Activated naive CD4-positive, alpha-beta T cell treated with anti-CD3 and anti-CD28 coated beads, Interleukin-2, amount 10 ng/mL, durations not matched to agents 7 days and 5 days (primary cell): ENCODE measurements at regions not wholly inside any gene's neighbourhood (a gene's known extent, or its start where the extent isn't known, plus 50 kb on each side); places are given as distances from the start of the nearest gene placed in this dataset.

Source experiments
- CTCF ChIA-PET: fragments of 350-600 bp; sonication (Branson Sonifier 250); formaldehyde crosslinking; loops from one replicate; lab custom pipeline; 2021; ENCODE audit warnings: antibody characterized with exemption; lab: Charles Lee
- DNase-seq: peaks from one replicate; pipeline ENCODE4 v3.0.0-alpha.2; 2020
- H3K27ac Mint-ChIP-seq: one replicate; pipeline ENCODE4 v1.8.0; 2021; ENCODE audit warnings: mild to moderate bottlenecking, moderate library complexity, mixed read lengths
- H3K27me3 Mint-ChIP-seq: one replicate; pipeline ENCODE4 v1.8.0; 2021; ENCODE audit warnings: mild to moderate bottlenecking, mixed read lengths
- H3K36me3 Mint-ChIP-seq: one replicate; pipeline ENCODE4 v1.8.0; 2021; ENCODE audit warnings: mixed read lengths
- H3K4me1 Mint-ChIP-seq: one replicate; pipeline ENCODE4 v1.8.0; 2021; ENCODE audit warnings: mixed read lengths
- H3K4me3 Mint-ChIP-seq: one replicate; pipeline ENCODE4 v1.8.0; 2021; ENCODE audit warnings: mild to moderate bottlenecking, moderate library complexity, mixed read lengths
- H3K9me3 Mint-ChIP-seq: one replicate; pipeline ENCODE4 v1.8.0; 2021; ENCODE audit warnings: mixed read lengths

DNA sequence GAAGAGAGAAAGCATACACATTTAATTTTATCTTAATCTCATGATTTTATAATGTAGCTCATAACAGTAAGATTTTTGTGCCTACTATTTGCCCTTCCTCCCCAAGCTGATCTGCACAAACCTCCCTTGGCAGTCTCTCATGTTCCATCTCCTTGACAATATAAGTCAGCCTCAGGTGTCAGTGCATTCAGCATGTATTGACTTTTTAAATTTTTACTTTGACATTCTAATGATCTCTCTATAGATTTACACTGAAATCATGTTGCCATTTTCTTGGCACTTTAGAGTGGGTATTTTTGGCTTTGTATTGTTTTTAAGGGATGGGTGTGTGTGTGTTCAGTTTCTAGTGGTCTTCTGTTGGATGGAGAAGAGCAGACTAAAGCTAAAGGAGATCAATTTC lies 505.3 kb upstream of the CPEB2 start:
- Mint-ChIP-seq H3K9me3 (no peaks in the 10 kb centered on the region), H3K36me3 (no peaks in the 10 kb centered on the region), H3K4me3 (no peak overlapping the region), H3K4me1 (no peaks in the 10 kb centered on the region), H3K27ac (no peak overlapping the region), H3K27me3 (no peaks in the 10 kb centered on the region)
- no peak for DNase-seq
- CTCF ChIA-PET, result no interaction called here

- DNase-seq, result no peak
These were observed 498.1 kb upstream of the CPEB2 start for GRCh38 chr4:14504162-14504561.

GRCh38 chr4:14513471-14513870 lies 488.8 kb upstream of the CPEB2 start:
- Mint-ChIP-seq H3K4me3 (no peak overlapping the region), H3K36me3 (no peaks in the 10 kb centered on the region), H3K9me3 (no peaks in the 10 kb centered on the region), H3K27me3 (no peaks in the 10 kb centered on the region), H3K27ac (no peak overlapping the region), H3K4me1 (no peaks in the 10 kb centered on the region)
- no peak for DNase-seq
- CTCF ChIA-PET, result no interaction called here

More at GRCh38 chr4:14504162-14504561, 498.1 kb upstream of the CPEB2 start:
- no peak overlapping the region for H3K4me3 Mint-ChIP-seq
- no peaks in the 10 kb centered on the region for H3K9me3 Mint-ChIP-seq
- H3K4me1 Mint-ChIP-seq, result no peaks in the 10 kb centered on the region
- CTCF ChIA-PET, result no interaction called here
- H3K27ac Mint-ChIP-seq, result no peak overlapping the region
- no peaks in the 10 kb centered on the region for H3K27me3 Mint-ChIP-seq
- H3K36me3 Mint-ChIP-seq, result no peaks in the 10 kb centered on the region

GRCh38 chr4:14515556-14515955 lies 486.7 kb upstream of the CPEB2 start:
- Mint-ChIP-seq H3K27me3 (no peaks in the 10 kb centered on the region), H3K27ac (no peak overlapping the region), H3K9me3 (no peaks in the 10 kb centered on the region), H3K36me3 (no peaks in the 10 kb centered on the region), H3K4me3 (no peak overlapping the region), H3K4me1 (no peaks in the 10 kb centered on the region)
- no peak for DNase-seq
- CTCF ChIA-PET, result no interaction called here

DNA sequence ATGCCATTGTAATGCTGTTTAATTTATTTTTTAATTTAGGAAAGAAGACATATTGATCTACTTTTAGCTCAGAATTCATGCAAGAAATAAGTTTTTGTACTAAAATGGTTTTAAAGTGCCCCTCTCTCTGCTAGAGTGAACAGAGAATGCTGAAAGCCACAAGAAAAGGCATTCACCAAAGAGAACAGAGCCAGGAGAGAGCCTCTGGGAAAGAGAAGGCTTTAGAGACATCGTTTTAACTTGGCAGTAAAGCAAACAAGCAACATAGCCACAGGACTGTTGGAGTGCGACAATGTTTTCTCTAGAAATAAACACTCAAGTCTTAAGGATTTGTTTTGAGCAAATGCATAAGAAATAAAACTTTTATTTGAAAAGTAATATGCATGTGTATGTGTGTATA lies 484.1 kb upstream of the CPEB2 start:
- CTCF ChIA-PET, result no interaction called here
- DNase-seq, result no peak
- H3K36me3 Mint-ChIP-seq, result no peaks in the 10 kb centered on the region
- H3K9me3 Mint-ChIP-seq, result no peaks in the 10 kb centered on the region
- H3K27ac Mint-ChIP-seq, result no peak overlapping the region
- no peak overlapping the region for H3K4me3 Mint-ChIP-seq
- no peaks in the 10 kb centered on the region for H3K27me3 Mint-ChIP-seq
- no peaks in the 10 kb centered on the region for H3K4me1 Mint-ChIP-seq

- Mint-ChIP-seq H3K4me3 (no peak overlapping the region), H3K9me3 (no peaks in the 10 kb centered on the region), H3K4me1 (no peaks in the 10 kb centered on the region), H3K36me3 (no peaks in the 10 kb centered on the region), H3K27ac (no peak overlapping the region), H3K27me3 (no peaks in the 10 kb centered on the region)
- CTCF ChIA-PET, result no interaction called here
- no peak for DNase-seq
These were observed 482.1 kb upstream of the CPEB2 start for GRCh38 chr4:14520171-14520570.

DNA sequence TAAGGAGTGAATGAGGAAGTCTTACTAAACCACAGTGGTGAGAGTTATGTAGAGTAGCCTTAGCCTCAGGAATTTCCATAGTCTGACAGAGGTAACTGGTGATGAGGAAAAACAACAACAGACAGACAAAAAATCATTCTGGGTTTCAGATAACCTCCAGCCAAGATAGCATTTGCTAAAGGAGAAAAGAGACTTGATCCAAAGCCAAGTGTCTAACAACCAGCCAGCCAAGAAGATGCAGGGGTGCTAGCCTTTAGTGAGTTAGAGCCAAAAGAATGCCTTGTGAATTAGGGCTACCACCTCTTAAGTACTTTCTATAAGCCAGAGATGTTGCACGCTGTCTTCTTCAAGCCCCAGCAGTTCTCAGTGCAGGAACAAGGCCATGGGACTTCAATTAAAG lies 478.0 kb upstream of the CPEB2 start:
- Mint-ChIP-seq H3K27me3 (no peaks in the 10 kb centered on the region), H3K36me3 (no peaks in the 10 kb centered on the region), H3K27ac (no peak overlapping the region), H3K9me3 (no peaks in the 10 kb centered on the region), H3K4me3 (no peak overlapping the region), H3K4me1 (no peaks in the 10 kb centered on the region)
- CTCF ChIA-PET, result no interaction called here
- DNase-seq, result no peak

DNA sequence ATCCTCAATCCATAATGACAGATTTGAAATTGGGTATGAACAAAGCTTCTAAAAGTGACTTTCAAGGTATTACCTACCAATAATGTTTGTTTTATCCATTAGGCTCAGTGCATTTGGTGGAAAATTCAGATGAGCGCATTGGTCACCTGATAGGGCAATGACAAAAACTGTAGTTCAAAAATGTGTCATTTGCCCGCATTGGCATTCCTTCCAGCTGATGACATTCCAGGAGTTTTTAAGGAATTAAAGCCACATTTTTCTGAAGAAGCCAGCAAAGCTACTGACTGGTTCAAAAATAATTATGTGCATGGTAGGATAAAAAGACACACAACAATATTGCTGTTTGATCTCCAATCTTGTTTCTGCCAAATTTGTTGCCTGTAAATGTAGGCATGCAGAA lies 473.4 kb upstream of the CPEB2 start:
- CTCF ChIA-PET, result no interaction called here
- Mint-ChIP-seq H3K4me1 (no peaks in the 10 kb centered on the region), H3K4me3 (no peak overlapping the region), H3K36me3 (no peaks in the 10 kb centered on the region), H3K27me3 (no peaks in the 10 kb centered on the region), H3K9me3 (no peaks in the 10 kb centered on the region), H3K27ac (no peak overlapping the region)
- no peak for DNase-seq

DNA sequence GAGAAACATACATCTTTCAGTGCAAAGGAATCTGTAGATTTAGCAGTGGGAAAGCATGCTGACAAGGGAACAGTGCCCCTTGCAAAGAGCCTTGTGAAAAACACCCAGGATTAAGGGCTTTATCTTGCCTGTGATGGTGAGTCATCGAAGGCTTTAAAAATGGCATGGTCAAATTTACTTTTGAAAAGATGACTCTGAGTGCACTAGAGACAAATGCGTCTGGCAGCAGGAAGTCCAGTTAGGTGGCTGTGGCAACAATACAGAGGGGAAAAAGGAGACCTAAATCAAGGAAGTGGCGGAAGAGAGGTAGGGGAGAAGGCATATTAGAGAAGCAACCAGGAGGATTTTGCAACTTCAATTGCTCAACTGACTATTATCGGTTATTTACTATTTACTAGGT lies 472.6 kb upstream of the CPEB2 start:
- Mint-ChIP-seq H3K4me3 (no peak overlapping the region), H3K27ac (no peak overlapping the region), H3K36me3 (no peaks in the 10 kb centered on the region), H3K9me3 (no peaks in the 10 kb centered on the region), H3K4me1 (no peaks in the 10 kb centered on the region), H3K27me3 (no peaks in the 10 kb centered on the region)
- CTCF ChIA-PET, result no interaction called here
- no peak for DNase-seq

- CTCF ChIA-PET, result no interaction called here
- DNase-seq, result no peak
- H3K36me3 Mint-ChIP-seq, result no peaks in the 10 kb centered on the region
- H3K4me3 Mint-ChIP-seq, result no peak overlapping the region
- no peaks in the 10 kb centered on the region for H3K4me1 Mint-ChIP-seq
- no peaks in the 10 kb centered on the region for H3K9me3 Mint-ChIP-seq
- no peaks in the 10 kb centered on the region for H3K27me3 Mint-ChIP-seq
- H3K27ac Mint-ChIP-seq, result no peak overlapping the region
These were observed 469.8 kb upstream of the CPEB2 start for GRCh38 chr4:14532436-14532835.

DNA sequence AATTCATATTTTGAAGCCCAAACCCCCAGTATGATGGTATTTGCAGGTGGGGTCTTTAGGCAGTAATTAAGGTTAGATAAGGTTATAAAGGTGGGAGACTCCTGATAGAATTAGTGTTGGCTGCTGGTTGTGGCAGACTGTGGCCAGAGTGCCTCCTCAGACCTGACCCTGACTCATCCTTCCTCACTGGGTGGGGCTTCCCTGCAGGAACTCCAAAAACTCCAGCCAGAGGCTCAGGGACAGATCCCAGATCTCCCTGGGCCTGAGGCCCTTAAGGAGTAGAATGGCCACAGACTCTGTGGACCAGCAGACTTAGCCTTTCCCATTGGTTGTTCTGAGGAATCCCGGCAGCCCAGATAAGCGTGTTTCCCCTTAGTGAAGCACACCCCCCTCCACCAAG lies 463.0 kb upstream of the CPEB2 start:
- Mint-ChIP-seq H3K9me3 (peaks cover 2% of the 10 kb centered on the region), H3K4me3 (no peak overlapping the region), H3K36me3 (no peaks in the 10 kb centered on the region), H3K27ac (no peak overlapping the region), H3K27me3 (no peaks in the 10 kb centered on the region), H3K4me1 (no peaks in the 10 kb centered on the region)
- CTCF ChIA-PET, result no interaction called here
- no peak for DNase-seq

DNA sequence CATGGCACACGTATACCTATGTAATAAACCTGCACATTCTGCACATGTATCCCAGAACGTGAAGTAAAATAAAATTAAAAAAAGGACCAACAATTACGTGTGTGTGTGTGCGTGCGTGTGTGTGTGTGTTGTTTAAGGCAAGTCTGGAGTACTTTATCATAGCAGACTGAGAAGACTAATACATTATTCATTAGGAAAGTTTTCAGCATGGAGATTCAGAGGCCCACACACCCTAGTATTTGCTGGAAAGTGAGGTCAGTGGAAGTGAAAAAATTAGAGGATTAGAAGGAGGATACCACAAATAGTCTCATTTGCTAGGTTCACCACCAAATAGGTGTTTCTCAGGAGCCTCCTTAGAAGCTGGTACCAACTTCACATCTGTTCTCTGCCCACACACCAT lies 457.1 kb upstream of the CPEB2 start:
- no peaks in the 10 kb centered on the region for H3K27me3 Mint-ChIP-seq
- no peak overlapping the region for H3K4me3 Mint-ChIP-seq
- peaks cover 2% of the 10 kb centered on the region for H3K9me3 Mint-ChIP-seq
- CTCF ChIA-PET, result no interaction called here
- DNase-seq, result no peak
- H3K4me1 Mint-ChIP-seq, result no peaks in the 10 kb centered on the region
- no peaks in the 10 kb centered on the region for H3K36me3 Mint-ChIP-seq
- no peak overlapping the region for H3K27ac Mint-ChIP-seq

- CTCF ChIA-PET, result no interaction called here
- no peaks in the 10 kb centered on the region for H3K36me3 Mint-ChIP-seq
- H3K9me3 Mint-ChIP-seq, result peaks cover 2% of the 10 kb centered on the region
- H3K4me3 Mint-ChIP-seq, result no peak overlapping the region
- H3K4me1 Mint-ChIP-seq, result no peaks in the 10 kb centered on the region
- no peak overlapping the region for H3K27ac Mint-ChIP-seq
- H3K27me3 Mint-ChIP-seq, result no peaks in the 10 kb centered on the region
- no peak for DNase-seq
These were observed 456.5 kb upstream of the CPEB2 start for GRCh38 chr4:14545807-14546206.

DNA sequence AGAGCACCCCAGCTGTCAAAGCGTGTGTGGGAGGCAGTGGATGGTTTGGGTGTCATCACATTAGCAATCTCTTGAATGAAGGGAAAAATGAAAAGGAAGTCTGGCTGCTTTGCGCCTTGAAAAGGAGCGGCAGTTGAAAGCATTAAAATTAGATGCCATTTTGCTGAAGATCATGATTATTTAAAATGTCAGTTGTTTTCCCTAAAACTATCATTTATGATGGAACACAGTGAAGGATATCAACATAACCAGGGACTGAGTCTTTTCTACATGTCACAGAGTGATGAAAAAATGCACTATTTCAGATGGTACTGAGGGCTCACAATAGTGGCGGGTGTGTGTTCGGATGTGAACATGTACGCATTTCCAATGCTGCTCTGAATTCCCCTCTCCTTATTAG lies 450.2 kb upstream of the CPEB2 start:
- no peak overlapping the region for H3K27ac Mint-ChIP-seq

DNA sequence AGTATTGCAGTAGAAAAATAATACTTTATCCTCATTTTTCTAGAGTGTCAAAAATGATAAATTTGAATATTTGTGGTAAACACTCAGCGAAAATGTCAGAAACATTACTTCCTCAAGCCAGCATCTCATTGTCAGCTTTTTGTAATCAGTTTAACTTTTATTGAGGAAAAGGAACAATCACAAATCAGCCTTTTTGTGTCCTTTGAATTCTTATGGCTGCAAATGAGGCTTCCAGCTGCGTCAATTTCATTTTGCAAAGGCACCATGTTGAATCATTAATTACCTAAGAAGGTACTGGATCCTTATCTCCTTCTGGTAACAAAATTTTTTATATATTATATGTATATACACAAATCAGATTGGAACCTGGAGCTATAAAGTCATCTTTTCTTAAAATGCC lies 442.6 kb upstream of the CPEB2 start:
- no peaks in the 10 kb centered on the region for H3K9me3 Mint-ChIP-seq
- H3K4me3 Mint-ChIP-seq, result no peak overlapping the region
- H3K27me3 Mint-ChIP-seq, result no peaks in the 10 kb centered on the region
- no peaks in the 10 kb centered on the region for H3K36me3 Mint-ChIP-seq
- H3K4me1 Mint-ChIP-seq, result no peaks in the 10 kb centered on the region
- H3K27ac Mint-ChIP-seq, result no peak overlapping the region
- no peak for DNase-seq
- CTCF ChIA-PET, result no interaction called here

More for the DNA sequence above, 450.2 kb upstream of the CPEB2 start:
- DNase-seq, result no peak
- H3K36me3 Mint-ChIP-seq, result no peaks in the 10 kb centered on the region
- H3K9me3 Mint-ChIP-seq, result no peaks in the 10 kb centered on the region
- no peaks in the 10 kb centered on the region for H3K4me1 Mint-ChIP-seq
- CTCF ChIA-PET, result no interaction called here
- H3K27me3 Mint-ChIP-seq, result no peaks in the 10 kb centered on the region
- H3K4me3 Mint-ChIP-seq, result no peak overlapping the region

DNA sequence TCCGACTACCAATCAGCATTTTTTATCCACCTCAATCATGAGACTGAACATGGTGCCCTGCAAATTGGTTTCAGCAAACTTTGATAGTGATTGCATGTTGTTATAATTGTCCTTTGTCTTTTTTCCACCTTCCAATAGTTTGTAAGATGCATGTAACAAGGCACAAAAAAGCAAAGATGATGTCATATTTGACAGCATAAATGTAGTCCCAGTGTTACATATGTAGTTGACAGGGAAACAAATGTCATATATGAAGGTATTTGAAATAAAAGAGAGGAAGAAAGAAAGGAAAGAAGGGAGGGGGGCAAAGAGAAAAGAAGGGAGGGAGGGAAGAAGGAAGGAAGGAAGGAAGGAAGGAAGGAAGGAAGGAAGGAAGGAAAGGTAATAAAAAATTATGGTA lies 441.7 kb upstream of the CPEB2 start:
- DNase-seq, result no peak
- H3K36me3 Mint-ChIP-seq, result no peaks in the 10 kb centered on the region
- H3K27ac Mint-ChIP-seq, result no peak overlapping the region
- H3K4me3 Mint-ChIP-seq, result no peak overlapping the region
- CTCF ChIA-PET, result no interaction called here
- no peaks in the 10 kb centered on the region for H3K27me3 Mint-ChIP-seq
- H3K4me1 Mint-ChIP-seq, result no peaks in the 10 kb centered on the region
- H3K9me3 Mint-ChIP-seq, result no peaks in the 10 kb centered on the region
